Liver (tissue), 2 donors: ENCODE measurements at regions not wholly inside any gene's neighbourhood (a gene's known extent, or its start where the extent isn't known, plus 50 kb on each side); places are given as distances from the start of the nearest gene placed in this dataset.

Experiments
- CTCF ChIP-seq: fragments of 150-350 bp; IDR thresholded peaks from 2 replicates; pipeline ENCODE4 v1.5.1; 2017; ENCODE audit warnings: improper control_type of control experiment, low read depth, low read length; ENCODE audit not compliant: missing input control
- REST ChIP-seq: IDR thresholded peaks from 2 replicates; pipeline ENCODE4 v1.6.1; 2016; ENCODE audit warnings: antibody characterized with exemption, mild to moderate bottlenecking
- donor health status: healthy.

GRCh38 chr13:112270951-112271350 is 105.2 kb upstream of the SPACA7 start:
- no peak for TF ChIP-seq CTCF
- TF ChIP-seq REST = no peak
